Endothelial cell of umbilical vein (primary cell): ENCODE measurements at regions not wholly inside any gene's neighbourhood (a gene's known extent, or its start where the extent isn't known, plus 50 kb on each side); places are given as distances from the start of the nearest gene placed in this dataset.

ENCODE experiments used
- BruUV-seq: library from RNA; stranded (reverse); fragments of 400-500 nt; replicated peaks from 2 replicates; lab custom pipeline; 2021; lab: Mats Ljungman, UMichigan
- CTCF ChIA-PET: fragments of 300-600, 350-600 bp; sonication (Branson Sonifier 250); formaldehyde crosslinking; loops from one replicate; lab custom pipeline; 2021; ENCODE audit warnings: antibody characterized with exemption, inconsistent platforms; lab: Charles Lee
- POLR2A ChIA-PET: fragments of 300-600, 350-600 bp; sonication (Branson Sonifier 250); formaldehyde crosslinking; loops from one replicate; lab custom pipeline; 2021; ENCODE audit warnings: antibody characterized with exemption, inconsistent platforms; lab: Charles Lee
- DNase-seq: peaks from one replicate; pipeline ENCODE4 v3.0.0-alpha.2; 2011; ENCODE audit warnings: low read depth, low spot score
- FAIRE-seq: peaks from 2 replicates; lab custom pipeline; 2011; peaks lifted over from hg19 to GRCh38; lab: Jason Lieb, UNC
- H2AFZ ChIP-seq: 2 replicates; pipeline ENCODE4 v1.6.0; 2012; ENCODE audit warnings: low read depth, low read length, control low read depth, inconsistent platforms
- H3K27ac ChIP-seq: 2 replicates; pipeline ENCODE4 v1.5.1; 2011; ENCODE audit warnings: low read depth, mild to moderate bottlenecking, control low read depth, low read length, moderate library complexity; ENCODE audit not compliant: insufficient read depth
- H3K27me3 ChIP-seq, 2 experiments: 2 replicates each; pipeline versions ENCODE4 v1.6.0 to v1.6.1; 2011; ENCODE audit warnings: low read length in 2 of 2, mixed read lengths in 1 of 2; ENCODE audit not compliant: control insufficient read depth in 2 of 2, insufficient read depth in 2 of 2
- H3K36me3 ChIP-seq, 2 experiments: 2 replicates in 1 of 2; 3 replicates in 1 of 2; pipeline ENCODE4 v1.5.1; 2011; ENCODE audit warnings: low read length in 2 of 2, mild to moderate bottlenecking in 1 of 2, moderate library complexity in 1 of 2; ENCODE audit not compliant: control insufficient read depth in 2 of 2, insufficient read depth in 2 of 2; ENCODE audit errors: extremely low read depth in 1 of 2
- H3K4me1 ChIP-seq: 3 replicates; pipeline ENCODE4 v1.5.1; 2011; ENCODE audit warnings: mild to moderate bottlenecking, low read length; ENCODE audit not compliant: control insufficient read depth, insufficient read depth; ENCODE audit errors: extremely low read depth
- H3K4me2 ChIP-seq: 2 replicates; pipeline ENCODE4 v1.6.1; 2011; ENCODE audit warnings: low read length, control low read depth, mixed read lengths; ENCODE audit not compliant: insufficient read depth
- H3K4me3 ChIP-seq, 3 experiments: fragments of 200-600 bp in 1 of 3; sonication (generic), shearing (Covaris generic) in 1 of 3; replicated peaks in 1 of 3; 2 replicates each; pipeline ENCODE4 v1.5.1; 2011 to 2016; ENCODE audit warnings: control low read depth in 3 of 3, low read length in 3 of 3, mild to moderate bottlenecking in 2 of 3, inconsistent platforms in 1 of 3, low read depth in 1 of 3, moderate library complexity in 1 of 3; ENCODE audit not compliant: insufficient read depth in 1 of 3
- H3K79me2 ChIP-seq: 2 replicates; pipeline ENCODE4 v1.6.0; 2012; ENCODE audit warnings: low read length, inconsistent platforms; ENCODE audit not compliant: control insufficient read depth, insufficient read depth
- H3K9ac ChIP-seq: replicated peaks from 2 replicates; pipeline ENCODE3; 2011; ENCODE audit warnings: low read length, control low read depth; ENCODE audit not compliant: insufficient read depth; ENCODE audit errors: extremely low read depth
- H3K9me1 ChIP-seq: replicated peaks from 3 replicates; pipeline ENCODE4 v1.6.0; 2011; ENCODE audit warnings: mild to moderate bottlenecking, low read length; ENCODE audit not compliant: control insufficient read depth, insufficient read depth; ENCODE audit errors: extremely low read depth
- H3K9me3 ChIP-seq: replicated peaks from 2 replicates; pipeline ENCODE4 v1.5.1; 2012; ENCODE audit warnings: low read length, inconsistent platforms; ENCODE audit not compliant: control insufficient read depth, insufficient read depth
- H4K20me1 ChIP-seq: replicated peaks from 2 replicates; pipeline ENCODE3; 2011; ENCODE audit warnings: mild to moderate bottlenecking, low read length; ENCODE audit not compliant: control insufficient read depth, insufficient read depth; ENCODE audit errors: extremely low read depth
- EZH2 ChIP-seq: IDR thresholded peaks from 2 replicates; pipeline ENCODE4 v1.6.1; 2012; ENCODE audit warnings: borderline replicate concordance, low read depth, mild to moderate bottlenecking, moderate library complexity, low read length, inconsistent platforms; ENCODE audit not compliant: severe bottlenecking
- FOS ChIP-seq: IDR thresholded peaks from 2 replicates; pipeline ENCODE4 v1.6.1; 2011; ENCODE audit warnings: mild to moderate bottlenecking, low read length, moderate library complexity, borderline replicate concordance; ENCODE audit not compliant: insufficient read depth
- GATA2 ChIP-seq: IDR thresholded peaks from 2 replicates; pipeline ENCODE4 v1.7.0; 2011; ENCODE audit warnings: low read depth, mild to moderate bottlenecking, moderate library complexity, mixed read lengths, low read length; ENCODE audit not compliant: insufficient read length, insufficient read depth
- JUN ChIP-seq: IDR thresholded peaks from 2 replicates; pipeline ENCODE4 v1.6.1; 2011; ENCODE audit warnings: borderline replicate concordance, low read depth; ENCODE audit not compliant: insufficient read length, insufficient read depth
- MYC ChIP-seq: IDR thresholded peaks from one replicate; pipeline ENCODE4 v1.6.1; 2011; ENCODE audit warnings: mild to moderate bottlenecking, low read depth, low read length
- POLR2A ChIP-seq: IDR thresholded peaks from 2 replicates; pipeline ENCODE4 v1.6.1; 2012; ENCODE audit warnings: low read depth, mild to moderate bottlenecking, control low read depth, low read length
- POLR2AphosphoS5 ChIP-seq: IDR thresholded peaks from 2 replicates; pipeline ENCODE4 v1.6.1; 2012; ENCODE audit warnings: low read depth, mild to moderate bottlenecking, control low read depth, low read length, moderate library complexity; ENCODE audit not compliant: insufficient read depth
- dilution Hi-C: fragments of 300-500 bp; cut with MboI; formaldehyde crosslinking; loops from one replicate; pipeline ENCODE4 v1.15.0; 2019; ENCODE audit warnings: low sequenced_read_pairs; ENCODE audit not compliant: extremely low pct_ligation_motif_present
- intact Hi-C: fragments of 100-400 bp; cut with micrococcal nuclease; formaldehyde crosslinking; loops from one replicate; pipeline ENCODE4 v1.10.0; 2022
- TF ChIP-seq, protein P1 (sequence below): IDR thresholded peaks from 2 replicates; pipeline ENCODE4 v1.6.1; 2011; ENCODE audit not compliant: insufficient read depth, insufficient read length
- TF ChIP-seq, protein P2 (sequence below), 2 donors: IDR thresholded peaks; 1 replicate in 1 of 2; 2 replicates in 1 of 2; pipeline ENCODE4 v1.5.1; 2011; ENCODE audit warnings: low read length in 2 of 2, mild to moderate bottlenecking in 2 of 2, moderate library complexity in 2 of 2, control low read depth in 1 of 2, inconsistent platforms in 1 of 2, low read depth in 1 of 2; ENCODE audit not compliant: insufficient read depth in 1 of 2; ENCODE audit errors: extremely low read depth in 1 of 2

DNA sequence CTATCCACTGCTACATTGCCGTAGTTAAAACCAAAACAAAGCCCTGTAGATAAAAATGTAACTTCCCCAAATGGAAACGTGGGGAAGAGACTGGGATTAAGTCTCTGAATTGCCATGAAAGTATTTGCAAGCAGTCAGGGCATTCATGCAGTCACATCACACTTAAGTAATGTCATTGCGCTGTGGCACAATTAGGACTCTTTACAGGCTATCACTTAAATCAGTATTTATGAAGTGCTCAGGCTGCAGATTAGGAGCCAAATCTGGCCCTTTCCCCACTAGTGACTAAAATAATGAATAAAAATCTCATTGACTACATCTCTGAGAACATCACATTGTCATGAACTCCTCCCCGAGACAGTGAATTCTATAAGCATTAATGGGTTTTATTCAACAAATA, 300.9 kb downstream of the ICOS start:
- Histone ChIP-seq H2AFZ (no peak overlapping the region), H3K36me3 (no peaks in the 10 kb centered on the region), H3K9ac (no peak overlapping the region), H3K4me3 (no peak overlapping the region), H3K9me3 (no peaks in the 10 kb centered on the region), H3K9me1 (no peaks in the 10 kb centered on the region), H4K20me1 (no peaks in the 10 kb centered on the region), H3K4me2 (no peak overlapping the region), H3K4me1 (no peaks in the 10 kb centered on the region), H3K27ac (no peak overlapping the region), H3K79me2 (no peaks in the 10 kb centered on the region), H3K27me3 (peaks cover 3 to 4% of the 10 kb centered on the region in 2 experiments)
- ChIA-PET CTCF (no interaction called here), POLR2A (no interaction called here)
- BruUV-seq: no TSS peak
- TF ChIP-seq GATA2: no peak
- no peak for TF ChIP-seq EZH2
- TF ChIP-seq, protein P1, sequence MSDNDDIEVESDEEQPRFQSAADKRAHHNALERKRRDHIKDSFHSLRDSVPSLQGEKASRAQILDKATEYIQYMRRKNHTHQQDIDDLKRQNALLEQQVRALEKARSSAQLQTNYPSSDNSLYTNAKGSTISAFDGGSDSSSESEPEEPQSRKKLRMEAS: no peak
- no peak for TF ChIP-seq POLR2A
- TF ChIP-seq MYC: no peak
- TF ChIP-seq FOS: no peak
- TF ChIP-seq, protein P2, sequence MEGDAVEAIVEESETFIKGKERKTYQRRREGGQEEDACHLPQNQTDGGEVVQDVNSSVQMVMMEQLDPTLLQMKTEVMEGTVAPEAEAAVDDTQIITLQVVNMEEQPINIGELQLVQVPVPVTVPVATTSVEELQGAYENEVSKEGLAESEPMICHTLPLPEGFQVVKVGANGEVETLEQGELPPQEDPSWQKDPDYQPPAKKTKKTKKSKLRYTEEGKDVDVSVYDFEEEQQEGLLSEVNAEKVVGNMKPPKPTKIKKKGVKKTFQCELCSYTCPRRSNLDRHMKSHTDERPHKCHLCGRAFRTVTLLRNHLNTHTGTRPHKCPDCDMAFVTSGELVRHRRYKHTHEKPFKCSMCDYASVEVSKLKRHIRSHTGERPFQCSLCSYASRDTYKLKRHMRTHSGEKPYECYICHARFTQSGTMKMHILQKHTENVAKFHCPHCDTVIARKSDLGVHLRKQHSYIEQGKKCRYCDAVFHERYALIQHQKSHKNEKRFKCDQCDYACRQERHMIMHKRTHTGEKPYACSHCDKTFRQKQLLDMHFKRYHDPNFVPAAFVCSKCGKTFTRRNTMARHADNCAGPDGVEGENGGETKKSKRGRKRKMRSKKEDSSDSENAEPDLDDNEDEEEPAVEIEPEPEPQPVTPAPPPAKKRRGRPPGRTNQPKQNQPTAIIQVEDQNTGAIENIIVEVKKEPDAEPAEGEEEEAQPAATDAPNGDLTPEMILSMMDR (IDR thresholded peaks at IDR 0.05; ENCODE audit: extremely low read depth in 1 of 2, insufficient read depth in 1 of 2, low read depth in 1 of 2, low read length in 2 of 2): no peak
- TF ChIP-seq POLR2AphosphoS5: no peak
- TF ChIP-seq JUN: no peak
- intact Hi-C loops (no loop called here), dilution Hi-C loops (no loop called here)
- FAIRE-seq: no peak
- no peak for DNase-seq
